ENCODE measurements at regions not wholly inside any gene's neighbourhood (a gene's known extent, or its start where the extent isn't known, plus 50 kb on each side); places are given as distances from the start of the nearest gene placed in this dataset.

- no peak for FAIRE-seq
Measured at GRCh38 chr20:40488401-40488800, 200.6 kb downstream of the MAFB start.

- no peak for FAIRE-seq
Measured at GRCh38 chr20:40486297-40486696, 202.7 kb downstream of the MAFB start.

- no peak for FAIRE-seq
Measured at GRCh38 chr20:40481743-40482458, 207.1 kb downstream of the MAFB start.

- FAIRE-seq: no peak
Measured at GRCh38 chr20:40481337-40481736, 207.7 kb downstream of the MAFB start.

- FAIRE-seq: no peak
Measured at GRCh38 chr20:40477805-40478204, 211.2 kb downstream of the MAFB start.

GRCh38 chr20:40476461-40476860, 212.6 kb downstream of the MAFB start:
- FAIRE-seq: no peak

GRCh38 chr20:40472905-40473304, 216.1 kb downstream of the MAFB start:
- no peak for FAIRE-seq

GRCh38 chr20:40471261-40471629, 217.8 kb downstream of the MAFB start:
- FAIRE-seq: no peak

GRCh38 chr20:40470445-40471260, 218.4 kb downstream of the MAFB start:
- FAIRE-seq: no peak

- FAIRE-seq: no peak
Measured at GRCh38 chr20:40468759-40469158, 220.3 kb downstream of the MAFB start.

GRCh38 chr20:40467703-40468411, 221.2 kb downstream of the MAFB start:
- no peak for FAIRE-seq

GRCh38 chr20:40467067-40467466, 222.0 kb downstream of the MAFB start:
- FAIRE-seq: no peak

- no peak for FAIRE-seq
Measured at GRCh38 chr20:40464731-40465208, 224.3 kb downstream of the MAFB start.

GRCh38 chr20:40463171-40463570, 225.9 kb downstream of the MAFB start:
- no peak for FAIRE-seq

- FAIRE-seq: no peak
Measured at GRCh38 chr20:40462566-40462965, 226.5 kb downstream of the MAFB start.

- no peak for FAIRE-seq
Measured at GRCh38 chr20:40459299-40459698, 229.7 kb downstream of the MAFB start.

GRCh38 chr20:40457404-40457803, 231.6 kb downstream of the MAFB start:
- FAIRE-seq: no peak

- no peak for FAIRE-seq
Measured at GRCh38 chr20:40452758-40453157, 236.3 kb downstream of the MAFB start.

GRCh38 chr20:40451552-40451951, 237.5 kb downstream of the MAFB start:
- FAIRE-seq: no peak

- no peak for FAIRE-seq
Measured at GRCh38 chr20:40449974-40450616, 238.9 kb downstream of the MAFB start.

GRCh38 chr20:40449144-40449690, 239.8 kb downstream of the MAFB start:
- FAIRE-seq: no peak

- no peak for FAIRE-seq
Measured at GRCh38 chr20:40446888-40447287, 242.1 kb downstream of the MAFB start.

- FAIRE-seq: no peak
Measured at GRCh38 chr20:40444516-40444915, 244.5 kb downstream of the MAFB start.
